Mesendoderm (in vitro differentiated cells): ENCODE measurements at regions not wholly inside any gene's neighbourhood (a gene's known extent, or its start where the extent isn't known, plus 50 kb on each side); places are given as distances from the start of the nearest gene placed in this dataset.

ENCODE experiments used
- DNase-seq: peaks from one replicate; pipeline ENCODE4 v3.0.0; 2013
- H2AK5ac ChIP-seq: 2 replicates; pipeline ENCODE4 v1.6.1; 2013; ENCODE audit warnings: low read length, inconsistent platforms
- H2BK120ac ChIP-seq: 2 replicates; pipeline ENCODE4 v1.6.1; 2013; ENCODE audit warnings: low read depth, mild to moderate bottlenecking, low read length, moderate library complexity, mixed read lengths
- H2BK15ac ChIP-seq: replicated peaks from 2 replicates; pipeline ENCODE4 v1.6.1; 2013; ENCODE audit warnings: low read depth, mild to moderate bottlenecking, moderate library complexity
- H2BK5ac ChIP-seq: 2 replicates; pipeline ENCODE4 v1.6.1; 2013; ENCODE audit warnings: low read length, inconsistent platforms
- H3K18ac ChIP-seq: 2 replicates; pipeline ENCODE4 v1.6.1; 2013; ENCODE audit warnings: mild to moderate bottlenecking, low read length, mixed read lengths
- H3K23ac ChIP-seq: one replicate; pipeline ENCODE4 v1.6.1; 2013; ENCODE audit warnings: low read length
- H3K27ac ChIP-seq: 2 replicates; pipeline ENCODE4 v1.5.1; 2013; ENCODE audit warnings: low read depth, mild to moderate bottlenecking, inconsistent platforms, low read length, moderate library complexity
- H3K27me3 ChIP-seq: 2 replicates; pipeline ENCODE4 v1.6.1; 2013; ENCODE audit warnings: low read length, control low read depth, mild to moderate bottlenecking, inconsistent platforms; ENCODE audit not compliant: insufficient read depth, poor library complexity
- H3K36me3 ChIP-seq: 2 replicates; pipeline ENCODE4 v1.6.1; 2013; ENCODE audit warnings: low read length, inconsistent platforms; ENCODE audit not compliant: control insufficient read depth, insufficient read depth
- H3K4ac ChIP-seq: one replicate; pipeline ENCODE4 v1.6.1; 2013; ENCODE audit warnings: low read depth, mild to moderate bottlenecking, low read length, moderate library complexity
- H3K4me1 ChIP-seq: 2 replicates; pipeline ENCODE4 v1.6.1; 2013; ENCODE audit warnings: low read depth, low read length, inconsistent platforms; ENCODE audit not compliant: control insufficient read depth
- H3K4me2 ChIP-seq: 2 replicates; pipeline ENCODE4 v1.6.1; 2013; ENCODE audit warnings: low read length
- H3K4me3 ChIP-seq: 2 replicates; pipeline ENCODE4 v1.5.1; 2013; ENCODE audit warnings: mild to moderate bottlenecking, low read length
- H3K56ac ChIP-seq: one replicate; pipeline ENCODE4 v1.6.1; 2013; ENCODE audit warnings: low read length
- H3K79me1 ChIP-seq: 2 replicates; pipeline ENCODE4 v1.6.1; 2013; ENCODE audit warnings: low read length, inconsistent platforms
- H3K79me2 ChIP-seq: 2 replicates; pipeline ENCODE4 v1.6.1; 2013; ENCODE audit warnings: mild to moderate bottlenecking, low read length; ENCODE audit not compliant: control insufficient read depth, insufficient read depth
- H3K9ac ChIP-seq: 2 replicates; pipeline ENCODE4 v1.6.1; 2013; ENCODE audit warnings: low read length, inconsistent platforms
- H4K5ac ChIP-seq: one replicate; pipeline ENCODE4 v1.6.1; 2013; ENCODE audit warnings: low read length
- H4K8ac ChIP-seq: one replicate; pipeline ENCODE4 v1.6.1; 2013; ENCODE audit warnings: low read depth, mild to moderate bottlenecking, control low read depth, low read length, moderate library complexity
- WGBS: extraction: QIAGEN DNeasy Blood & Tissue Kit; methylation state at CpG from one replicate; pipeline ENCODE4 v1.1.7; 2013; ENCODE audit warnings: low lambda C conversion rate, missing lambda C conversion rate; ENCODE audit not compliant: insufficient coverage; ENCODE audit errors: extremely low coverage; 5-methylcytosine and 5-hydroxymethylcytosine counted together

DNA sequence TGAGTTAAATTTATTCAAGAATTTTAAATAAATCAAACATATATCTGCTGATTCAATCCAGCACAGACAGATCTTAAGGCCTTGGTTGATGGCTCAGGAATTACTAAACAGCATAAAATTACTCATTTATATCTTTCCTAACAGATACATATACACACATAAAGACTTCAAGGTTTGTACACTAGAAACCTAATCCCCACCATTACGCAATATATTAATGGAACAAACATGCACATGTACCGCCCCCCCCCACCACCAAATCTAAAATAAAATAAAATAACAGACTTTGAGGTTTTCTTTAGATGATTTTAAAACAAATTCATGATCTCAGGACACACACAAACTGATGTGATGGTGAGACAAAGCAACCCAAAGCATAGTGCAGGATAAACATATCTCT lies 333.9 kb upstream of the DDX53 start:
- H3K4me2 ChIP-seq, result no peak overlapping the region
- H2AK5ac ChIP-seq, result no peak overlapping the region
- H3K56ac ChIP-seq, result no peak overlapping the region
- no peak overlapping the region for H3K4me3 ChIP-seq
- no peak overlapping the region for H3K23ac ChIP-seq
- no peak overlapping the region for H2BK5ac ChIP-seq
- no peak overlapping the region for H3K18ac ChIP-seq
- no peak overlapping the region for H3K4ac ChIP-seq
- H3K9ac ChIP-seq, result no peak overlapping the region
- no peaks in the 10 kb centered on the region for H3K27me3 ChIP-seq
- no peaks in the 10 kb centered on the region for H3K4me1 ChIP-seq
- H3K36me3 ChIP-seq, result no peaks in the 10 kb centered on the region
- no peak for DNase-seq
- no peak overlapping the region for H2BK120ac ChIP-seq
- WGBS, result no CpG with 5 or more reads among the region's 2 CpGs
- no peak overlapping the region for H3K27ac ChIP-seq
- no peaks in the 10 kb centered on the region for H3K79me1 ChIP-seq
- no peak overlapping the region for H4K5ac ChIP-seq
- H4K8ac ChIP-seq, result no peak overlapping the region
- no peaks in the 10 kb centered on the region for H3K79me2 ChIP-seq
- H2BK15ac ChIP-seq, result no peak overlapping the region

GRCh38 chrX:22666441-22666840 lies 333.3 kb upstream of the DDX53 start:
- Histone ChIP-seq H3K23ac (no peak overlapping the region), H3K27ac (no peak overlapping the region), H3K56ac (no peak overlapping the region), H3K4me2 (no peak overlapping the region), H3K36me3 (no peaks in the 10 kb centered on the region), H3K4me1 (no peaks in the 10 kb centered on the region), H2AK5ac (no peak overlapping the region), H2BK15ac (no peak overlapping the region), H3K79me2 (no peaks in the 10 kb centered on the region), H2BK120ac (no peak overlapping the region), H2BK5ac (no peak overlapping the region), H3K4me3 (no peak overlapping the region), H4K5ac (no peak overlapping the region), H3K4ac (no peak overlapping the region), H3K79me1 (no peaks in the 10 kb centered on the region), H3K27me3 (no peaks in the 10 kb centered on the region), H3K9ac (no peak overlapping the region), H3K18ac (no peak overlapping the region), H4K8ac (no peak overlapping the region)
- WGBS, result no CpG with 5 or more reads among the region's 9 CpGs
- DNase-seq, result peak; percentile 76

DNA sequence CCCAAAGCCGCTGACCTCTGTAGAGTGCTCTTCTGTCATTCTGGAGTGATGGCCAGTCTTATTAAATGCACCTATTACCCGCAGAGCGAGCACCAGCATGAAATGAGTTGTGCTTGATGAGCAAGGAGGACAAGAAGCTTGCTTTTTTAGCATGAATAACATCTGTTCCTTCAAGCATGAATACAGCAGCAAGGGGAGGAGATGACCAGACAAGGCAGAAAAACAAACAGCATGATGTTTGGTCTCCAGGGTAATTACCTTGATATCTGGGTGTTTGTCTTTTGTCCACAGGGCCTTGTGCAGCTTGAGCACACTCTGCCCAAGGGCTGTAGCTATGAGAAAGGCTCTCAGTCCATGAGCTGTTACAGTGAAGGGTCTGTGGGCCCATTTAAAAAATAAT lies 324.8 kb upstream of the DDX53 start:
- Histone ChIP-seq H3K4me1 (no peaks in the 10 kb centered on the region), H2AK5ac (no peak overlapping the region), H3K18ac (no peak overlapping the region), H2BK120ac (no peak overlapping the region), H4K8ac (no peak overlapping the region), H3K79me2 (no peaks in the 10 kb centered on the region), H3K4ac (no peak overlapping the region), H3K4me3 (no peak overlapping the region), H2BK15ac (no peak overlapping the region), H3K27me3 (no peaks in the 10 kb centered on the region), H2BK5ac (no peak overlapping the region), H4K5ac (no peak overlapping the region), H3K36me3 (no peaks in the 10 kb centered on the region), H3K23ac (no peak overlapping the region), H3K9ac (no peak overlapping the region), H3K79me1 (no peaks in the 10 kb centered on the region), H3K4me2 (no peak overlapping the region), H3K56ac (no peak overlapping the region), H3K27ac (no peak overlapping the region)
- DNase-seq, result no peak
- no CpG with 5 or more reads among the region's 3 CpGs for WGBS

- Histone ChIP-seq H3K27me3 (no peaks in the 10 kb centered on the region), H2BK5ac (no peak overlapping the region), H3K56ac (no peak overlapping the region), H3K18ac (no peak overlapping the region), H3K9ac (no peak overlapping the region), H3K36me3 (no peaks in the 10 kb centered on the region), H3K27ac (no peak overlapping the region), H3K4ac (no peak overlapping the region), H2BK15ac (no peak overlapping the region), H4K8ac (no peak overlapping the region), H3K79me2 (no peaks in the 10 kb centered on the region), H3K4me3 (no peak overlapping the region), H3K4me2 (no peak overlapping the region), H3K4me1 (no peaks in the 10 kb centered on the region), H2AK5ac (no peak overlapping the region), H3K23ac (no peak overlapping the region), H3K79me1 (no peaks in the 10 kb centered on the region), H2BK120ac (no peak overlapping the region), H4K5ac (no peak overlapping the region)
- no CpG with 5 or more reads among the region's 7 CpGs for WGBS
- no peak for DNase-seq
Measured at GRCh38 chrX:22686138-22686541, 313.6 kb upstream of the DDX53 start.

DNA sequence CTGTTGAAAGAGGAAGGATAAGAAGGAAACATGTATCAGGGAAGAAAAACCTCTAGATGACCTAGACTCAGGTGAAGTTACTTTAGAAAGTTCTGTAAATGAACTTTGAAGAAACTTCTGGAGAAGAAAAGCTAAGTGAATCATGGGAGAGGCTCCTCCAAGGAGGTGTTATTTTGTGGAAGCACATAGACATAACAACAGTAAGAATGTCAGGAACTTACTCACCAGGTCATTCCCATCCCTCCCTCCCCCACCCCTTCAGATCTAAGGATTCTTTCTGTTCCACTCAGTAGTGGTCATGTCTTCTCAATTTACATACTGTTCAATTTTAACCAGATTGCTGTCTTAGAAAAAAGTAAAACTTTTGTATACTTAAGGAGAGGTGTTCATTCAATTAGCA lies 310.5 kb upstream of the DDX53 start:
- Histone ChIP-seq H4K5ac (no peak overlapping the region), H3K27ac (no peak overlapping the region), H3K4me3 (no peak overlapping the region), H3K18ac (no peak overlapping the region), H3K36me3 (no peaks in the 10 kb centered on the region), H3K4ac (no peak overlapping the region), H3K23ac (no peak overlapping the region), H3K56ac (no peak overlapping the region), H3K9ac (no peak overlapping the region), H2AK5ac (no peak overlapping the region), H3K27me3 (no peaks in the 10 kb centered on the region), H3K4me2 (no peak overlapping the region), H4K8ac (no peak overlapping the region), H3K79me2 (no peaks in the 10 kb centered on the region), H2BK5ac (no peak overlapping the region), H3K79me1 (no peaks in the 10 kb centered on the region), H3K4me1 (no peaks in the 10 kb centered on the region), H2BK120ac (no peak overlapping the region), H2BK15ac (no peak overlapping the region)
- peak; percentile 67 for DNase-seq

- H3K4ac ChIP-seq, result peak overlapping the region; percentile 36
- no peaks in the 10 kb centered on the region for H3K79me1 ChIP-seq
- H3K4me2 ChIP-seq, result no peak overlapping the region
- no peak overlapping the region for H3K9ac ChIP-seq
- peak; percentile 56 for DNase-seq
- H4K8ac ChIP-seq, result no peak overlapping the region
- H2AK5ac ChIP-seq, result no peak overlapping the region
- H3K56ac ChIP-seq, result no peak overlapping the region
- no peak overlapping the region for H3K27ac ChIP-seq
- H4K5ac ChIP-seq, result no peak overlapping the region
- no peaks in the 10 kb centered on the region for H3K79me2 ChIP-seq
- no peaks in the 10 kb centered on the region for H3K27me3 ChIP-seq
- no CpG with 5 or more reads among the region's 5 CpGs for WGBS
- no peak overlapping the region for H3K4me3 ChIP-seq
- H3K23ac ChIP-seq, result no peak overlapping the region
- H2BK15ac ChIP-seq, result no peak overlapping the region
- no peak overlapping the region for H2BK5ac ChIP-seq
- no peaks in the 10 kb centered on the region for H3K36me3 ChIP-seq
- H3K18ac ChIP-seq, result no peak overlapping the region
- no peaks in the 10 kb centered on the region for H3K4me1 ChIP-seq
- H2BK120ac ChIP-seq, result no peak overlapping the region
Measured at GRCh38 chrX:22690116-22690515, 309.6 kb upstream of the DDX53 start.
